BE2C (cell line): ENCODE measurements at regions not wholly inside any gene's neighbourhood (a gene's known extent, or its start where the extent isn't known, plus 50 kb on each side); places are given as distances from the start of the nearest gene placed in this dataset.

Source experiments
- DNase-seq: peaks from one replicate; pipeline ENCODE4 v3.0.0-alpha.2; 2020
- H3K27me3 ChIP-seq: fragments of 250-450 bp; sonication (Bioruptor Pico); 2 replicates; pipeline ENCODE4 v1.5.1; 2020; ENCODE audit warnings: mild to moderate bottlenecking
- H3K36me3 ChIP-seq: fragments of 250-450 bp; sonication (Bioruptor Pico); 2 replicates; pipeline ENCODE4 v1.5.1; 2020; ENCODE audit warnings: mild to moderate bottlenecking
- H3K4me1 ChIP-seq: fragments of 250-450 bp; sonication (Bioruptor Pico); 2 replicates; pipeline ENCODE4 v1.5.1; 2020
- H3K4me3 ChIP-seq: 2 replicates; pipeline ENCODE4 v1.5.1; 2011; ENCODE audit warnings: low read depth, low read length
- H3K9me3 ChIP-seq: fragments of 250-450 bp; sonication (Bioruptor Pico); 2 replicates; pipeline ENCODE4 v1.5.1; 2020
- TF ChIP-seq, protein P1 (sequence below): IDR thresholded peaks from 2 replicates; pipeline ENCODE4 v1.5.1; 2012; ENCODE audit warnings: mild to moderate bottlenecking, low read depth, low read length

- DNase-seq = no peak
- Histone ChIP-seq H3K4me3 (no peak overlapping the region), H3K9me3 (no peaks in the 10 kb centered on the region), H3K4me1 (no peaks in the 10 kb centered on the region), H3K27me3 (no peaks in the 10 kb centered on the region), H3K36me3 (no peaks in the 10 kb centered on the region)
- TF ChIP-seq, protein P1, sequence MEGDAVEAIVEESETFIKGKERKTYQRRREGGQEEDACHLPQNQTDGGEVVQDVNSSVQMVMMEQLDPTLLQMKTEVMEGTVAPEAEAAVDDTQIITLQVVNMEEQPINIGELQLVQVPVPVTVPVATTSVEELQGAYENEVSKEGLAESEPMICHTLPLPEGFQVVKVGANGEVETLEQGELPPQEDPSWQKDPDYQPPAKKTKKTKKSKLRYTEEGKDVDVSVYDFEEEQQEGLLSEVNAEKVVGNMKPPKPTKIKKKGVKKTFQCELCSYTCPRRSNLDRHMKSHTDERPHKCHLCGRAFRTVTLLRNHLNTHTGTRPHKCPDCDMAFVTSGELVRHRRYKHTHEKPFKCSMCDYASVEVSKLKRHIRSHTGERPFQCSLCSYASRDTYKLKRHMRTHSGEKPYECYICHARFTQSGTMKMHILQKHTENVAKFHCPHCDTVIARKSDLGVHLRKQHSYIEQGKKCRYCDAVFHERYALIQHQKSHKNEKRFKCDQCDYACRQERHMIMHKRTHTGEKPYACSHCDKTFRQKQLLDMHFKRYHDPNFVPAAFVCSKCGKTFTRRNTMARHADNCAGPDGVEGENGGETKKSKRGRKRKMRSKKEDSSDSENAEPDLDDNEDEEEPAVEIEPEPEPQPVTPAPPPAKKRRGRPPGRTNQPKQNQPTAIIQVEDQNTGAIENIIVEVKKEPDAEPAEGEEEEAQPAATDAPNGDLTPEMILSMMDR = no peak
These were observed 467.4 kb upstream of the ID4 start for GRCh38 chr6:19369785-19370184.

DNA sequence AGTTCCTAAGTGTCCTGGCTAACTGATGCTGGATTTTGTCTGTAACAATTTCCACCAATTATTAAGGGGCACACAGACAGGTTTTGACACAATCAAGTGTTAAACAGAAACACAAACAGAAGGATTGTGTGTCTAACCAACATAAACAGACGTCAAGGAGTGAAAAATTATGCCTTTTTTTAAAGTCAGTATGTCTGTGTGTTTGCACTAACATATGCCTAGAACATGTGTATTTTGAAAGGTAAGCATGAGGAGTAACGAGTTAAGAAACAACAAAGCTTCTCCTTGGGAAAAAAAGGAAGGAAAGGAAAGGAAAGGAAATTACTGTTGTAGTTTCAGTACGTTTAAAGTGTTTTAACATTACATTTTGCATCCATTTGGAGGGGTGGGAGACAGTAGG lies 466.3 kb upstream of the ID4 start:
- Histone ChIP-seq H3K36me3 (no peaks in the 10 kb centered on the region), H3K4me3 (no peak overlapping the region)

DNA sequence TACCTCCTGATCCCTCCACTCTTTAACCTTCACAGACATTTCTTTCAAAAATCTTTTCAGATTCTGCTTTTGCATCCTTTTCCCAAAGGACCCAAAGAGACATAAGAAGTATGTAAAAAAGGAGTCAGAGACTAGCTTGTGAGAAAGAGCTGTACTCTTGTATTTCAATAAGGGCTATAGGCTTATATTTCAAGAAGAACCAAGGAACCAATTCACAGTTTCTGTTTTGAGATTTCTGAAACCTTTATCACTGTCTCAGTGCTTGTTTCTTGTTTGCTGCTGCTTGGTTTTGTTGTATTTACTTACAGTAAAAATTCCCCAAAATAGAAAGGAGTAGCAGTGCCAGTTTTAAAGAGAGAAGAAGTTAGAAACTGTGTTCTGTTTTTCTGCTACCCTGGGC lies 461.6 kb upstream of the ID4 start:
- no peaks in the 10 kb centered on the region for H3K36me3 ChIP-seq
- no peaks in the 10 kb centered on the region for H3K27me3 ChIP-seq
- no peaks in the 10 kb centered on the region for H3K4me1 ChIP-seq
- TF ChIP-seq, protein P1 = no peak
- DNase-seq = no peak
- no peaks in the 10 kb centered on the region for H3K9me3 ChIP-seq
- H3K4me3 ChIP-seq = no peak overlapping the region

More for the DNA sequence above, 466.3 kb upstream of the ID4 start:
- no peaks in the 10 kb centered on the region for H3K9me3 ChIP-seq
- no peak for DNase-seq
- H3K4me1 ChIP-seq = no peaks in the 10 kb centered on the region
- H3K27me3 ChIP-seq = no peaks in the 10 kb centered on the region
- TF ChIP-seq, protein P1 = no peak

GRCh38 chr6:19377722-19378121 lies 459.4 kb upstream of the ID4 start:
- DNase-seq = no peak
- Histone ChIP-seq H3K36me3 (no peaks in the 10 kb centered on the region), H3K9me3 (no peaks in the 10 kb centered on the region), H3K27me3 (no peaks in the 10 kb centered on the region), H3K4me3 (no peak overlapping the region), H3K4me1 (no peaks in the 10 kb centered on the region)
- TF ChIP-seq, protein P1 = no peak

DNA sequence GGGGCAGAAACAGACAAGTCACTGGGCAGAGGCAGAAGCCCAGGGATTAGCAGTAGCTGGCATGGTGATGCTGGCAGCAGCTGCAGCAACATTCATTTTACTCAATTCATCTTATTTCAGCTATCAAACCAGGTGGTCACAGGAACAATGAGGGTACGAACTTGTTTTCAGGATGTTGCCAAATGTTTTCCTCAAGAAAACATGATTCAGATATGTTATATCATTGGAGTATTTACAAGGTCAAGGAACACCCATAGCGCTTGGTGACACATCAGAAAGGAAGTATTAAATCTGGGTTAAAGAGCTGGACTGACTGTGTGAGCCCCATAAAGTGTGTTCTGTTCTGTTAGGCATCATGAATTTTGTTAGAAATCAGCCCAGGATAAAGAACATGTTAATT lies 456.9 kb upstream of the ID4 start:
- no peaks in the 10 kb centered on the region for H3K36me3 ChIP-seq
- H3K4me3 ChIP-seq = no peak overlapping the region
- no peaks in the 10 kb centered on the region for H3K9me3 ChIP-seq
- no peak for DNase-seq
- H3K4me1 ChIP-seq = no peaks in the 10 kb centered on the region
- no peaks in the 10 kb centered on the region for H3K27me3 ChIP-seq
- TF ChIP-seq, protein P1 = no peak

GRCh38 chr6:19382676-19383075 lies 454.5 kb upstream of the ID4 start:
- H3K9me3 ChIP-seq = no peaks in the 10 kb centered on the region
- no peaks in the 10 kb centered on the region for H3K36me3 ChIP-seq
- TF ChIP-seq, protein P1 = no peak
- H3K4me1 ChIP-seq = no peaks in the 10 kb centered on the region
- no peaks in the 10 kb centered on the region for H3K27me3 ChIP-seq
- H3K4me3 ChIP-seq = no peak overlapping the region
- no peak for DNase-seq
